OCI-LY3 (cell line): ENCODE measurements at regions not wholly inside any gene's neighbourhood (a gene's known extent, or its start where the extent isn't known, plus 50 kb on each side); places are given as distances from the start of the nearest gene placed in this dataset.

ENCODE experiments used
- H2AFZ ChIP-seq: fragments of 200-600, 300-600 bp; shearing (Covaris generic); 2 replicates; pipeline ENCODE4 v1.6.0; 2014; ENCODE audit warnings: antibody characterized with exemption, low read depth, low read length
- H3K27ac ChIP-seq: fragments of 200-600, 300-600 bp; sonication (generic); 2 replicates; pipeline ENCODE4 v1.5.1; 2014; ENCODE audit warnings: mild to moderate bottlenecking, low read length, moderate library complexity, mixed read lengths
- H3K27me3 ChIP-seq: fragments of 200-600, 300-600 bp; sonication (generic); 2 replicates; pipeline ENCODE4 v1.6.1; 2014; ENCODE audit warnings: low read depth, low read length, mixed read lengths
- H3K36me3 ChIP-seq: fragments of 200-600, 300-600 bp; sonication (generic); replicated peaks from 2 replicates; pipeline ENCODE3; 2014; ENCODE audit warnings: low read depth, low read length, mixed read lengths
- H3K4me1 ChIP-seq: fragments of 300-600, 200-600 bp; sonication (generic); 2 replicates; pipeline ENCODE4 v1.6.1; 2014; ENCODE audit warnings: low read length, mixed read lengths
- H3K4me2 ChIP-seq: fragments of 200-600, 300-600 bp; sonication (generic); 2 replicates; pipeline ENCODE4 v1.6.1; 2014; ENCODE audit warnings: low read length, mixed read lengths
- H3K4me3 ChIP-seq: fragments of 300-600, 200-600 bp; sonication (generic); 2 replicates; pipeline ENCODE4 v1.5.1; 2014; ENCODE audit warnings: antibody characterized with exemption, mild to moderate bottlenecking, low read length, moderate library complexity
- H3K79me2 ChIP-seq: fragments of 300-600, 200-600 bp; shearing (Covaris generic); 2 replicates; pipeline ENCODE4 v1.6.1; 2014; ENCODE audit warnings: mild to moderate bottlenecking, low read length, mixed read lengths
- H3K9ac ChIP-seq: fragments of 300-600, 200-600 bp; shearing (Covaris generic); 2 replicates; pipeline ENCODE4 v1.6.0; 2014; ENCODE audit warnings: mild to moderate bottlenecking, low read length, moderate library complexity
- H3K9me3 ChIP-seq: fragments of 200-600, 300-600 bp; shearing (Covaris generic); 2 replicates; pipeline ENCODE4 v1.6.1; 2014; ENCODE audit warnings: low read length, mixed read lengths; ENCODE audit not compliant: insufficient read depth
- H4K20me1 ChIP-seq: fragments of 200-600, 300-600 bp; sonication (generic); 2 replicates; pipeline ENCODE4 v1.6.1; 2016; ENCODE audit warnings: low read length, mixed read lengths; ENCODE audit not compliant: insufficient read depth
- CTCF ChIP-seq: fragments of 200-600, 300-600 bp; sonication (generic); IDR thresholded peaks from 2 replicates; pipeline ENCODE4 v1.5.1; 2014; ENCODE audit warnings: antibody characterized with exemption, low read length, low read depth
- EZH2phosphoT487 ChIP-seq: fragments of 200-600 bp; shearing (Covaris generic); IDR thresholded peaks from 2 replicates; pipeline ENCODE4 v1.6.1; 2018; ENCODE audit warnings: antibody characterized with exemption, mixed run types, low read depth

GRCh38 chr18:6626457-6626856, 103.1 kb upstream of the ARHGAP28 start:
- Histone ChIP-seq H3K4me2 (no peak overlapping the region), H3K27me3 (no peaks in the 10 kb centered on the region), H3K9ac (no peak overlapping the region), H3K27ac (no peak overlapping the region), H3K79me2 (no peaks in the 10 kb centered on the region), H2AFZ (no peak overlapping the region), H3K9me3 (no peaks in the 10 kb centered on the region), H3K36me3 (no peaks in the 10 kb centered on the region), H4K20me1 (no peaks in the 10 kb centered on the region), H3K4me3 (no peak overlapping the region), H3K4me1 (no peaks in the 10 kb centered on the region)
- TF ChIP-seq EZH2phosphoT487 (no peak), CTCF (no peak)

- no peak overlapping the region for H3K4me2 ChIP-seq
- H4K20me1 ChIP-seq: no peaks in the 10 kb centered on the region
- no peak overlapping the region for H3K27ac ChIP-seq
- no peak overlapping the region for H3K9ac ChIP-seq
- no peaks in the 10 kb centered on the region for H3K9me3 ChIP-seq
- no peaks in the 10 kb centered on the region for H3K4me1 ChIP-seq
- no peak overlapping the region for H3K4me3 ChIP-seq
- H2AFZ ChIP-seq: no peak overlapping the region
- TF ChIP-seq CTCF: no peak
- no peak for TF ChIP-seq EZH2phosphoT487
- no peaks in the 10 kb centered on the region for H3K27me3 ChIP-seq
- H3K79me2 ChIP-seq: no peaks in the 10 kb centered on the region
- no peaks in the 10 kb centered on the region for H3K36me3 ChIP-seq
Observed at GRCh38 chr18:6627645-6628044, 101.9 kb upstream of the ARHGAP28 start.

DNA sequence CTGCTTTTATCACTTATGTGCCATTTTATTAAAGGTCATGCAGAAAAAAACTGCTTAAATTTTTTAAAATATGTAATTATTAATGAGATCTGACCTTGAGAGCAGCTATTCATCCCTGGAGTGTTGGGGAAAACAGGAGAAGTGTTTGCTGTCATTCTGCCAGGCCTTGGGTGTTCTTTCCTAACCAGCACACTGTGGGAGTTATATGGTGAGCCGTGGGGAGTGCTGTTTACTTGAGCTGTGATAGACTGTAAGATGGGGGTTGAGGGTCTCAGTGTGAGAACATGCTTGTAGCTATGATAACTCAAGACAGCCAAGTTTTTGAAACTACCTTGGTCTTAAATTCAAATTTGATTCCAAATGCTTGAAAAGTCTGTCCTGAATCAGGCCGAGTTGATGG, 101.3 kb upstream of the ARHGAP28 start:
- Histone ChIP-seq H3K27ac (no peak overlapping the region), H3K4me3 (no peak overlapping the region), H3K36me3 (no peaks in the 10 kb centered on the region), H3K4me1 (no peaks in the 10 kb centered on the region), H4K20me1 (no peaks in the 10 kb centered on the region), H3K4me2 (no peak overlapping the region), H3K9me3 (no peaks in the 10 kb centered on the region), H3K9ac (no peak overlapping the region), H3K79me2 (no peaks in the 10 kb centered on the region), H2AFZ (no peak overlapping the region), H3K27me3 (no peaks in the 10 kb centered on the region)
- TF ChIP-seq EZH2phosphoT487 (no peak), CTCF (no peak)

- TF ChIP-seq CTCF (no peak), EZH2phosphoT487 (no peak)
- no peak overlapping the region for H3K4me3 ChIP-seq
- H3K4me1 ChIP-seq: no peaks in the 10 kb centered on the region
- H3K9me3 ChIP-seq: no peaks in the 10 kb centered on the region
- no peaks in the 10 kb centered on the region for H3K79me2 ChIP-seq
- H2AFZ ChIP-seq: no peak overlapping the region
- H3K27me3 ChIP-seq: no peaks in the 10 kb centered on the region
- H4K20me1 ChIP-seq: no peaks in the 10 kb centered on the region
- H3K27ac ChIP-seq: no peak overlapping the region
- H3K36me3 ChIP-seq: no peaks in the 10 kb centered on the region
- no peak overlapping the region for H3K9ac ChIP-seq
- H3K4me2 ChIP-seq: no peak overlapping the region
Observed at GRCh38 chr18:6629635-6630140, 99.8 kb upstream of the ARHGAP28 start.
